Mesendoderm (in vitro differentiated cells): ENCODE measurements at regions not wholly inside any gene's neighbourhood (a gene's known extent, or its start where the extent isn't known, plus 50 kb on each side); places are given as distances from the start of the nearest gene placed in this dataset.
"Not testable (repeated sequence)": the region's sequence is repeated elsewhere in the genome, so short reads cannot be mapped to it uniquely, and the experiment has no call there.

Experiments
- DNase-seq: peaks from one replicate; pipeline ENCODE4 v3.0.0; 2013
- H2AK5ac ChIP-seq: 2 replicates; pipeline ENCODE4 v1.6.1; 2013; ENCODE audit warnings: low read length, inconsistent platforms
- H2BK120ac ChIP-seq: 2 replicates; pipeline ENCODE4 v1.6.1; 2013; ENCODE audit warnings: low read depth, mild to moderate bottlenecking, low read length, moderate library complexity, mixed read lengths
- H2BK15ac ChIP-seq: replicated peaks from 2 replicates; pipeline ENCODE4 v1.6.1; 2013; ENCODE audit warnings: low read depth, mild to moderate bottlenecking, moderate library complexity
- H2BK5ac ChIP-seq: 2 replicates; pipeline ENCODE4 v1.6.1; 2013; ENCODE audit warnings: low read length, inconsistent platforms
- H3K18ac ChIP-seq: 2 replicates; pipeline ENCODE4 v1.6.1; 2013; ENCODE audit warnings: mild to moderate bottlenecking, low read length, mixed read lengths
- H3K23ac ChIP-seq: one replicate; pipeline ENCODE4 v1.6.1; 2013; ENCODE audit warnings: low read length
- H3K27ac ChIP-seq: 2 replicates; pipeline ENCODE4 v1.5.1; 2013; ENCODE audit warnings: low read depth, mild to moderate bottlenecking, inconsistent platforms, low read length, moderate library complexity
- H3K27me3 ChIP-seq: 2 replicates; pipeline ENCODE4 v1.6.1; 2013; ENCODE audit warnings: low read length, control low read depth, mild to moderate bottlenecking, inconsistent platforms; ENCODE audit not compliant: insufficient read depth, poor library complexity
- H3K36me3 ChIP-seq: 2 replicates; pipeline ENCODE4 v1.6.1; 2013; ENCODE audit warnings: low read length, inconsistent platforms; ENCODE audit not compliant: control insufficient read depth, insufficient read depth
- H3K4ac ChIP-seq: one replicate; pipeline ENCODE4 v1.6.1; 2013; ENCODE audit warnings: low read depth, mild to moderate bottlenecking, low read length, moderate library complexity
- H3K4me1 ChIP-seq: 2 replicates; pipeline ENCODE4 v1.6.1; 2013; ENCODE audit warnings: low read depth, low read length, inconsistent platforms; ENCODE audit not compliant: control insufficient read depth
- H3K4me2 ChIP-seq: 2 replicates; pipeline ENCODE4 v1.6.1; 2013; ENCODE audit warnings: low read length
- H3K4me3 ChIP-seq: 2 replicates; pipeline ENCODE4 v1.5.1; 2013; ENCODE audit warnings: mild to moderate bottlenecking, low read length
- H3K56ac ChIP-seq: one replicate; pipeline ENCODE4 v1.6.1; 2013; ENCODE audit warnings: low read length
- H3K79me1 ChIP-seq: 2 replicates; pipeline ENCODE4 v1.6.1; 2013; ENCODE audit warnings: low read length, inconsistent platforms
- H3K79me2 ChIP-seq: 2 replicates; pipeline ENCODE4 v1.6.1; 2013; ENCODE audit warnings: mild to moderate bottlenecking, low read length; ENCODE audit not compliant: control insufficient read depth, insufficient read depth
- H3K9ac ChIP-seq: 2 replicates; pipeline ENCODE4 v1.6.1; 2013; ENCODE audit warnings: low read length, inconsistent platforms
- H4K5ac ChIP-seq: one replicate; pipeline ENCODE4 v1.6.1; 2013; ENCODE audit warnings: low read length
- H4K8ac ChIP-seq: one replicate; pipeline ENCODE4 v1.6.1; 2013; ENCODE audit warnings: low read depth, mild to moderate bottlenecking, control low read depth, low read length, moderate library complexity
- WGBS: extraction: QIAGEN DNeasy Blood & Tissue Kit; methylation state at CpG from one replicate; pipeline ENCODE4 v1.1.7; 2013; ENCODE audit warnings: low lambda C conversion rate, missing lambda C conversion rate; ENCODE audit not compliant: insufficient coverage; ENCODE audit errors: extremely low coverage; 5-methylcytosine and 5-hydroxymethylcytosine counted together

DNA sequence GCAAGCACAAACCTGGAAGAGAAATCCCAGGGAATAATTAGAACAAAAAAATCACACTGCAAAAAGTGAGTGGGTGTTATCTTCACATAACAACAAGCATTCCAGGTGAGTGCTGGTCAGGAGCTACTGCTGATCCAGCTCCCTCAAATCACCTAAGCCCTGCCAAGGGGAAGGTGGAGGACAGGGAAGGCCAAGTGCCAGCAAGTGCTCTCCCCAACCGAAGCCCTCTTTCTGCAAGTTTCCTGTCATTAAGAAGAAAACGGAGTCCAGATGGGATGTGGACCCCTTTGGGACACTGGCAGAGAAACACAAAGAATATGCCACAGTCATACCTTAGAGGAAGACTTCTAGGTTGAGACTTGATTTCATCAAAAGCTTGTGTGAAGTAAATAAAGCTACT lies 933.0 kb upstream of the ZNF722 start:
- Histone ChIP-seq H3K4me2 (no peak overlapping the region), H3K56ac (no peak overlapping the region), H3K79me1 (no peaks in the 10 kb centered on the region), H3K27me3 (no peaks in the 10 kb centered on the region), H3K4me3 (no peak overlapping the region), H3K79me2 (no peaks in the 10 kb centered on the region), H2BK15ac (no peak overlapping the region), H2AK5ac (no peak overlapping the region), H3K23ac (no peak overlapping the region), H2BK120ac (no peak overlapping the region), H3K27ac (no peak overlapping the region), H3K18ac (no peak overlapping the region), H3K36me3 (no peaks in the 10 kb centered on the region), H3K4me1 (no peaks in the 10 kb centered on the region), H3K4ac (no peak overlapping the region), H4K8ac (no peak overlapping the region), H3K9ac (no peak overlapping the region), H4K5ac (no peak overlapping the region), H2BK5ac (no peak overlapping the region)
- WGBS = no CpG with 5 or more reads among the region's 2 CpGs
- DNase-seq = no peak

DNA sequence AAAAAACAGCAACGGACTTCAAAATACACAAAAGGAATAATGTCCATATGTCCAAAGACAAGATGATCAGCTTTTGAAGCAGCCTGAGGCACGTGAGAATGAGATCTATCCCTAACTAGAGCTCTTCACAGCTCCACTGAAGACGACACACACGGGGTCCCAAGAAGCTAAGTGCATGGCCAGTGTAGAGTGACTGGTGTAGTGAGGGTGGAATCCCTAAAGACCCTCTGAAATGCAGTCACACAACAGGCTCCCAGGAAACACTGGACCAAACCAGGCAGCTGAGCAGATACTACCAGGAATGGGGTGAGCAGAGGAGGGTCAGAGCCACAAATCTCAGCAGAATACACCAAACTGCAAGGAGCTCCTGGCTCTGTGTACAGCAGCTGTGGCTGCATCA lies 932.4 kb upstream of the ZNF722 start:
- not testable (repeated sequence) for H3K27ac ChIP-seq, H3K4me2 ChIP-seq, H3K79me2 ChIP-seq, H4K8ac ChIP-seq, H3K4ac ChIP-seq, H3K27me3 ChIP-seq, H2BK15ac ChIP-seq, H3K56ac ChIP-seq, H3K23ac ChIP-seq, H3K4me3 ChIP-seq, H2BK5ac ChIP-seq, H4K5ac ChIP-seq, H3K79me1 ChIP-seq, H3K9ac ChIP-seq, DNase-seq, H3K36me3 ChIP-seq, H2BK120ac ChIP-seq, H2AK5ac ChIP-seq, H3K18ac ChIP-seq, H3K4me1 ChIP-seq
- no CpG with 5 or more reads among the region's 4 CpGs for WGBS

DNA sequence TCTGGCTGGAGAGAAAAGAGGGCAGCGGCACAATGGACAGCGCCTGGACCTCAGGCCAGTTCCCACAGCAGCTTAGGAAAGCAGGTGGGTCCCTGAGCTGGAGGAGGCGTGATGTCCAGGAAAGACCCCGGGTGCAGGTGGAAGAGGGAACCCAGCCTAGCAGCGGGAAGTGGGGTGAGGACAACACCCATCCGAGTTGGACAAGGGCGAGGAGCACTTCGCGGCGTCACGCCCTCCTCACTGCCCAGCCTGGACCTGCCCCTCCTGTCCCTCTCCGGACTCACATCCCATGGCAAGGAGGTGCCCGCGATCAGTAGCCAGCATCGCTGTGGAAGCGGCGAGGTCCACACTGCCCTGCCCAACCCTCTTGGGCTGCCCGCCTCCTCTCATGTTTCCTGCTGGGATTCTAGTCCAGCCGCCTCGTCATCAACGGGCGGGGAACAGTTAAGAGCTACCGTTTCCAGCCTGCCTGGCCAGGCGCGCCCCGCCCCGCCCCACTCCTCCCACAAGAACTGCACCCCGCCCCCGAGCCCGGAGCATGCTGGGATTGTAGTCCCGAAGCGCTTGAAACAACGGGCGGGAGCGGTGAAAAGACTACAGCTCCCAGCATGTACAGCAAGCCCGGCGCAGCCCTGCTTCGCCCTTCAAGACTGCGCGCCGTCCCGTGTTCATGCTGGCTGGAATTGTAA lies 930.6 kb upstream of the ZNF722 start:
- no peak overlapping the region for H3K4me2 ChIP-seq
- DNase-seq = no peak
- no CpG with 5 or more reads among the region's 42 CpGs for WGBS

GRCh38 chr7:63070696-63071095 lies 928.0 kb upstream of the ZNF722 start:
- Histone ChIP-seq H4K8ac (no peak overlapping the region), H2AK5ac (no peak overlapping the region), H2BK5ac (no peak overlapping the region), H3K18ac (no peak overlapping the region), H2BK15ac (no peak overlapping the region), H3K23ac (no peak overlapping the region), H3K4me1 (no peaks in the 10 kb centered on the region), H4K5ac (no peak overlapping the region), H3K79me1 (no peaks in the 10 kb centered on the region), H3K9ac (no peak overlapping the region), H3K4me2 (no peak overlapping the region), H3K36me3 (no peaks in the 10 kb centered on the region), H2BK120ac (no peak overlapping the region), H3K27ac (no peak overlapping the region), H3K56ac (no peak overlapping the region), H3K4ac (no peak overlapping the region), H3K27me3 (no peaks in the 10 kb centered on the region), H3K4me3 (no peak overlapping the region), H3K79me2 (no peaks in the 10 kb centered on the region)
- DNase-seq = no peak
- no CpG with 5 or more reads among the region's 6 CpGs for WGBS

More for the DNA sequence above, 930.6 kb upstream of the ZNF722 start:
- H2AK5ac ChIP-seq = no peak overlapping the region
- H3K27ac ChIP-seq = no peak overlapping the region
- no peak overlapping the region for H3K23ac ChIP-seq
- H3K27me3 ChIP-seq = no peaks in the 10 kb centered on the region
- H3K79me1 ChIP-seq = no peaks in the 10 kb centered on the region
- H3K4ac ChIP-seq = no peak overlapping the region
- no peak overlapping the region for H3K9ac ChIP-seq
- H3K18ac ChIP-seq = no peak overlapping the region
- H2BK5ac ChIP-seq = no peak overlapping the region
- no peak overlapping the region for H3K56ac ChIP-seq
- no peaks in the 10 kb centered on the region for H3K36me3 ChIP-seq
- no peak overlapping the region for H4K8ac ChIP-seq
- H4K5ac ChIP-seq = no peak overlapping the region
- H2BK15ac ChIP-seq = no peak overlapping the region
- H3K4me1 ChIP-seq = no peaks in the 10 kb centered on the region
- no peak overlapping the region for H2BK120ac ChIP-seq
- no peaks in the 10 kb centered on the region for H3K79me2 ChIP-seq
- no peak overlapping the region for H3K4me3 ChIP-seq

GRCh38 chr7:63071396-63071795 lies 927.3 kb upstream of the ZNF722 start:
- no peak for DNase-seq
- Histone ChIP-seq H3K4me1 (no peaks in the 10 kb centered on the region), H3K79me2 (no peaks in the 10 kb centered on the region)

DNA sequence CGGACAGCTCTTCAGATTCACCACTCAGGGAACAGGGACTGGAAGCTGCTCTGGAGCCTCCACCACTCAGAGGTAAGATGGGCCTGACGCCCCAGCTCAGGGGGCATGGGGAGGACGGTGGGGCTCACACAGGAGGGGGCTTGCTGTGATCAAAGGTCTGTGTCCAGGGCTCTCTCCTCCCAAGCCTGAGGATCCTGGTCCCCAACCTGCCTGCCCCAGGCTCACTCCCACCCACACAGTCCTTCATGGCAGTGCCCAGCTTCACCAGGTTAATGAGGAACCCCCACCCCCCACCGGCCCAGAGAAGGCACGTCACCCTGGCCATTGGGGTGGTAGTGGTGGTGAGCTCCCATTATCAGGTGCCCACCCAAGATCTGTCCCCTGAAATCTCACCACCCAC lies 926.7 kb upstream of the ZNF722 start:
- no peak overlapping the region for H2BK15ac ChIP-seq
- H4K5ac ChIP-seq = no peak overlapping the region
- no peaks in the 10 kb centered on the region for H3K36me3 ChIP-seq
- no peak overlapping the region for H3K9ac ChIP-seq
- no peak overlapping the region for H3K4me2 ChIP-seq
- H3K27me3 ChIP-seq = no peaks in the 10 kb centered on the region
- no peak overlapping the region for H2BK120ac ChIP-seq
- no peak overlapping the region for H2AK5ac ChIP-seq
- WGBS = no CpG with 5 or more reads among the region's 5 CpGs
- H3K23ac ChIP-seq = no peak overlapping the region
- no peak for DNase-seq
- H3K4me1 ChIP-seq = no peaks in the 10 kb centered on the region
- no peak overlapping the region for H3K27ac ChIP-seq
- no peaks in the 10 kb centered on the region for H3K79me1 ChIP-seq
- H4K8ac ChIP-seq = no peak overlapping the region
- no peak overlapping the region for H3K4me3 ChIP-seq
- no peak overlapping the region for H3K4ac ChIP-seq
- H3K56ac ChIP-seq = no peak overlapping the region
- H2BK5ac ChIP-seq = no peak overlapping the region
- H3K18ac ChIP-seq = no peak overlapping the region
- no peaks in the 10 kb centered on the region for H3K79me2 ChIP-seq

More at GRCh38 chr7:63071396-63071795, 927.3 kb upstream of the ZNF722 start:
- no peak overlapping the region for H3K56ac ChIP-seq
- no peak overlapping the region for H4K8ac ChIP-seq
- H3K27ac ChIP-seq = no peak overlapping the region
- no peak overlapping the region for H3K9ac ChIP-seq
- no peak overlapping the region for H3K4ac ChIP-seq
- no peaks in the 10 kb centered on the region for H3K36me3 ChIP-seq
- no peak overlapping the region for H2AK5ac ChIP-seq
- no peak overlapping the region for H2BK15ac ChIP-seq
- no peak overlapping the region for H3K4me3 ChIP-seq
- whole genome bisulfite sequencing = no CpG with 5 or more reads among the region's 1 CpG
- no peak overlapping the region for H2BK120ac ChIP-seq
- H3K79me1 ChIP-seq = no peaks in the 10 kb centered on the region
- no peak overlapping the region for H2BK5ac ChIP-seq
- H4K5ac ChIP-seq = no peak overlapping the region
- H3K27me3 ChIP-seq = no peaks in the 10 kb centered on the region
- H3K4me2 ChIP-seq = no peak overlapping the region
- H3K23ac ChIP-seq = no peak overlapping the region
- H3K18ac ChIP-seq = no peak overlapping the region
